ENCODE measurements at regions not wholly inside any gene's neighbourhood (a gene's known extent, or its start where the extent isn't known, plus 50 kb on each side); places are given as distances from the start of the nearest gene placed in this dataset.

- no peak for ATAC-seq
- TF ChIP-seq EP300 (IDR thresholded peaks at IDR 0.05) (no peak), POLR2AphosphoS5 (IDR thresholded peaks at IDR 0.05) (no peak), POLR2A (IDR thresholded peaks at IDR 0.05) (no peak), CTCF (IDR thresholded peaks at IDR 0.05) (no peak)
- no peaks in the 10 kb centered on the region for H3K4me1 ChIP-seq
- no peaks in the 10 kb centered on the region for H3K36me3 ChIP-seq
- H3K27ac ChIP-seq: no peak overlapping the region
- no peaks in the 10 kb centered on the region for H3K27me3 ChIP-seq
- H3K4me3 ChIP-seq: no peak overlapping the region
- H3K9me3 ChIP-seq: peaks cover 0 to 10% (median 0%) of the 10 kb centered on the region in 3 donors
These were observed 51.8 kb upstream of the TLE1 start for GRCh38 chr9:81741103-81741502.

GRCh38 chr9:81748091-81748490 is 58.7 kb upstream of the TLE1 start:
- H3K27me3 ChIP-seq: no peaks in the 10 kb centered on the region
- peaks cover 0 to 5% (median 0%) of the 10 kb centered on the region in 3 donors for H3K9me3 ChIP-seq
- ATAC-seq: no peak
- 60 to 71% methylated on average over 1 of the region's 1 CpG for WGBS, 2 donors (ENCODE audit: low coverage in 1 of 2)
- H3K4me3 ChIP-seq: no peak overlapping the region
- no peaks in the 10 kb centered on the region for H3K36me3 ChIP-seq
- H3K4me1 ChIP-seq: no peaks in the 10 kb centered on the region
- no peak for TF ChIP-seq CTCF (IDR thresholded peaks at IDR 0.05)
- TF ChIP-seq EP300 (IDR thresholded peaks at IDR 0.05): no peak
- no peak for TF ChIP-seq POLR2A (IDR thresholded peaks at IDR 0.05)
- no peak for TF ChIP-seq POLR2AphosphoS5 (IDR thresholded peaks at IDR 0.05)
- no peak overlapping the region for H3K27ac ChIP-seq

GRCh38 chr9:81753436-81753835 is 64.1 kb upstream of the TLE1 start:
- no peak for ATAC-seq
- WGBS, 2 donors (ENCODE audit: low coverage in 1 of 2): 73 to 92% methylated on average over 2 to 4 of the region's 4 CpGs

GRCh38 chr9:81754245-81754644 is 64.9 kb upstream of the TLE1 start:
- H3K27ac ChIP-seq: no peak overlapping the region
- no peaks in the 10 kb centered on the region for H3K27me3 ChIP-seq
- TF ChIP-seq POLR2AphosphoS5 (IDR thresholded peaks at IDR 0.05) (no peak), CTCF (IDR thresholded peaks at IDR 0.05) (no peak), POLR2A (IDR thresholded peaks at IDR 0.05) (no peak), EP300 (IDR thresholded peaks at IDR 0.05) (no peak)
- no peak for ATAC-seq
- H3K4me3 ChIP-seq: no peak overlapping the region
- no peaks in the 10 kb centered on the region for H3K4me1 ChIP-seq
- no peaks in the 10 kb centered on the region for H3K9me3 ChIP-seq
- H3K36me3 ChIP-seq: no peaks in the 10 kb centered on the region

More at GRCh38 chr9:81753436-81753835, 64.1 kb upstream of the TLE1 start:
- Histone ChIP-seq H3K27me3 (no peaks in the 10 kb centered on the region), H3K4me3 (no peak overlapping the region), H3K36me3 (no peaks in the 10 kb centered on the region), H3K9me3 (no peaks in the 10 kb centered on the region), H3K27ac (no peak overlapping the region), H3K4me1 (no peaks in the 10 kb centered on the region)
- TF ChIP-seq EP300 (IDR thresholded peaks at IDR 0.05): no peak
- TF ChIP-seq POLR2AphosphoS5 (IDR thresholded peaks at IDR 0.05): no peak
- no peak for TF ChIP-seq POLR2A (IDR thresholded peaks at IDR 0.05)
- no peak for TF ChIP-seq CTCF (IDR thresholded peaks at IDR 0.05)

GRCh38 chr9:81755721-81756120 is 66.4 kb upstream of the TLE1 start:
- Histone ChIP-seq H3K4me3 (no peak overlapping the region), H3K27ac (no peak overlapping the region), H3K36me3 (no peaks in the 10 kb centered on the region), H3K4me1 (no peaks in the 10 kb centered on the region), H3K27me3 (no peaks in the 10 kb centered on the region), H3K9me3 (no peaks in the 10 kb centered on the region)
- ATAC-seq: no peak
- WGBS, 2 donors (ENCODE audit: low coverage in 1 of 2): 87 to 92% methylated on average over 4 to 6 of the region's 6 CpGs
- no peak for TF ChIP-seq POLR2AphosphoS5 (IDR thresholded peaks at IDR 0.05)
- no peak for TF ChIP-seq EP300 (IDR thresholded peaks at IDR 0.05)
- no peak for TF ChIP-seq POLR2A (IDR thresholded peaks at IDR 0.05)
- TF ChIP-seq CTCF (IDR thresholded peaks at IDR 0.05): no peak

Data from gastroesophageal sphincter (tissue), 4 donors.